Left colon (tissue), 2 donors: ENCODE measurements at regions not wholly inside any gene's neighbourhood (a gene's known extent, or its start where the extent isn't known, plus 50 kb on each side); places are given as distances from the start of the nearest gene placed in this dataset.

Experiments used
- ATAC-seq: fragments of 200-7000 bp; cut with Tn5 transposase; one replicate; pipeline ENCODE4 v1.9.1; 2020; ENCODE audit warnings: mild to moderate bottlenecking, moderate library complexity
- DNase-seq, 2 donors: peaks; one replicate each; pipeline ENCODE4 v3.0.0-alpha.2; 2020
- intact Hi-C, 2 donors: fragments of 100-400 bp; cut with DNase I in 1 of 2; cut with micrococcal nuclease in 1 of 2; formaldehyde crosslinking; loops; one replicate each; pipeline versions ENCODE4 v1.11.2 to v1.14.0; 2022; cut with DNase I, micrococcal nuclease
- donor health status: DM: no; HTN: no; CAD: no.
- donor health status: DM: yes; HTN: yes; CAD: no.

GRCh38 chr20:4568361-4568959, 117.8 kb upstream of the PRNP start:
- intact Hi-C loops: no loop called here
- DNase-seq (no peak), ATAC-seq (no peak)

- intact Hi-C loops: no loop called here
- no peak for ATAC-seq
- no peak for DNase-seq
These were observed 119.1 kb upstream of the PRNP start for GRCh38 chr20:4567170-4567569.

- peak in 1 of 2 donors; percentile 16 for DNase-seq
- intact Hi-C loops: no loop called here
- ATAC-seq: no peak
These were observed 122.7 kb upstream of the PRNP start for GRCh38 chr20:4563534-4563933.

GRCh38 chr20:4563031-4563430, 123.2 kb upstream of the PRNP start:
- intact Hi-C loops: no loop called here
- ATAC-seq (no peak), DNase-seq (no peak)

- ATAC-seq (no peak), DNase-seq (no peak)
- intact Hi-C loops: no loop called here
These were observed 125.6 kb upstream of the PRNP start for GRCh38 chr20:4560667-4561066.

- no peak for ATAC-seq
- intact Hi-C loops: no loop called here
These were observed 126.3 kb upstream of the PRNP start for GRCh38 chr20:4559906-4560305.

GRCh38 chr20:4559106-4559505, 127.2 kb upstream of the PRNP start:
- intact Hi-C loops: no loop called here
- ATAC-seq (no peak), DNase-seq (no peak)

More at GRCh38 chr20:4559906-4560305, 126.3 kb upstream of the PRNP start:
- DNase-seq: no peak

- intact Hi-C loops: no loop called here
- no peak for DNase-seq
These were observed 129.5 kb upstream of the PRNP start for GRCh38 chr20:4556781-4557180.

GRCh38 chr20:4555188-4555890, 130.9 kb upstream of the PRNP start:
- DNase-seq: no peak
- intact Hi-C loops: no loop called here

More at GRCh38 chr20:4556781-4557180, 129.5 kb upstream of the PRNP start:
- ATAC-seq: no peak

GRCh38 chr20:4554346-4554745, 131.9 kb upstream of the PRNP start:
- intact Hi-C loops: no loop called here
- DNase-seq (no peak), ATAC-seq (no peak)

More at GRCh38 chr20:4555188-4555890, 130.9 kb upstream of the PRNP start:
- no peak for ATAC-seq

- intact Hi-C loops: no loop called here
- no peak for DNase-seq
- no peak for ATAC-seq
These were observed 134.1 kb upstream of the PRNP start for GRCh38 chr20:4552075-4552640.

GRCh38 chr20:4550740-4551139, 135.5 kb upstream of the PRNP start:
- intact Hi-C loops: no loop called here
- DNase-seq (no peak), ATAC-seq (no peak)

GRCh38 chr20:4549711-4550259, 136.5 kb upstream of the PRNP start:
- intact Hi-C loops: no loop called here
- DNase-seq (no peak), ATAC-seq (no peak)

- no peak for DNase-seq
- intact Hi-C loops: no loop called here
- no peak for ATAC-seq
These were observed 137.7 kb upstream of the PRNP start for GRCh38 chr20:4548552-4548951.

- DNase-seq (no peak), ATAC-seq (no peak)
- intact Hi-C loops: no loop called here
These were observed 139.5 kb upstream of the PRNP start for GRCh38 chr20:4546786-4547185.

- ATAC-seq (no peak), DNase-seq (no peak)
- intact Hi-C loops: no loop called here
These were observed 139.9 kb upstream of the PRNP start for GRCh38 chr20:4546342-4546741.

- ATAC-seq (no peak), DNase-seq (no peak)
- intact Hi-C loops: no loop called here
These were observed 140.7 kb upstream of the PRNP start for GRCh38 chr20:4545526-4545925.

GRCh38 chr20:4544765-4545164, 141.5 kb upstream of the PRNP start:
- DNase-seq (no peak), ATAC-seq (no peak)

GRCh38 chr20:4542270-4542669, 144.0 kb upstream of the PRNP start:
- no peak for ATAC-seq
- intact Hi-C loops: no loop called here
- no peak for DNase-seq

More at GRCh38 chr20:4544765-4545164, 141.5 kb upstream of the PRNP start:
- intact Hi-C loops: no loop called here

GRCh38 chr20:4534315-4534714, 151.9 kb upstream of the PRNP start:
- ATAC-seq: no peak

More at GRCh38 chr20:4534315-4534714, 151.9 kb upstream of the PRNP start:
- intact Hi-C loops: no loop called here
- no peak for DNase-seq
